SU-DHL-6 (cell line): ENCODE measurements at regions not wholly inside any gene's neighbourhood (a gene's known extent, or its start where the extent isn't known, plus 50 kb on each side); places are given as distances from the start of the nearest gene placed in this dataset.

Source experiments
- CTCF ChIP-seq: fragments of 200-600 bp; sonication (generic); IDR thresholded peaks from one replicate; pipeline ENCODE4 v1.5.1; 2017; ENCODE audit warnings: antibody characterized with exemption, mild to moderate bottlenecking, low read length, moderate library complexity; ENCODE audit not compliant: insufficient read depth, poor library complexity, severe bottlenecking
- EZH2phosphoT487 ChIP-seq: fragments of 200-600 bp; sonication (generic), shearing (Covaris generic); conservative IDR thresholded peaks from 2 replicates; pipeline ENCODE4 v1.6.1; 2018; ENCODE audit warnings: mild to moderate bottlenecking, antibody characterized with exemption, low read length, moderate library complexity, mixed read lengths

- TF ChIP-seq CTCF (peak; percentile 34), EZH2phosphoT487 (no peak)
Measured at GRCh38 chr2:15748736-15749323, 157.2 kb downstream of the DDX1 start.
